ENCODE measurements at regions not wholly inside any gene's neighbourhood (a gene's known extent, or its start where the extent isn't known, plus 50 kb on each side); places are given as distances from the start of the nearest gene placed in this dataset.

DNA sequence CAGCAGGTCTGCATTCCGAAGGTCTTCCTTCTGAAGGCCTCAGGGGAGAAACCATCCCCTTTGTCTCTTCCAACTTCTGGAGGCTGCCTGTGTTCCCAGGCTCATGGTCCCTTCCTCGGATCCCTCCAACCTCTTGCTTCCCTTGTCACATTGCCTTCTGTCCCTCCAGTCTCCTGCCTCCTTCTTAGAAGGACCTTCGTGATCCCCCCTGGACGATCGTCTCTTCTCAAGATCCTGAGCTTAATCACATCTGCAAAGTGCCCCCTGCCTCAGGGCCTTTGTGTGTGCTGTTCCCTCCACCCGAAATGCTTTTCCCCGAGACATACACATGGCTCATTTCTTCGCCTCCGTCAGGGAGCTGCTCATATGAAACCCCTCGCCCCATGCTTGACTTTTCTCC lies 505.8 kb downstream of the SHQ1 start:
- Histone ChIP-seq H3K9me3 (replicated peaks) (no peaks in the 10 kb centered on the region), H3K4me3 (no peak overlapping the region), H3K36me3 (no peaks in the 10 kb centered on the region), H3K27me3 (ENCODE audit: low read depth) (no peaks in the 10 kb centered on the region), H3K27ac (replicated peaks) (no peak overlapping the region), H3K4me1 (peaks cover 30% of the 10 kb centered on the region)
- no peak for DNase-seq
- TF ChIP-seq, protein P1, sequence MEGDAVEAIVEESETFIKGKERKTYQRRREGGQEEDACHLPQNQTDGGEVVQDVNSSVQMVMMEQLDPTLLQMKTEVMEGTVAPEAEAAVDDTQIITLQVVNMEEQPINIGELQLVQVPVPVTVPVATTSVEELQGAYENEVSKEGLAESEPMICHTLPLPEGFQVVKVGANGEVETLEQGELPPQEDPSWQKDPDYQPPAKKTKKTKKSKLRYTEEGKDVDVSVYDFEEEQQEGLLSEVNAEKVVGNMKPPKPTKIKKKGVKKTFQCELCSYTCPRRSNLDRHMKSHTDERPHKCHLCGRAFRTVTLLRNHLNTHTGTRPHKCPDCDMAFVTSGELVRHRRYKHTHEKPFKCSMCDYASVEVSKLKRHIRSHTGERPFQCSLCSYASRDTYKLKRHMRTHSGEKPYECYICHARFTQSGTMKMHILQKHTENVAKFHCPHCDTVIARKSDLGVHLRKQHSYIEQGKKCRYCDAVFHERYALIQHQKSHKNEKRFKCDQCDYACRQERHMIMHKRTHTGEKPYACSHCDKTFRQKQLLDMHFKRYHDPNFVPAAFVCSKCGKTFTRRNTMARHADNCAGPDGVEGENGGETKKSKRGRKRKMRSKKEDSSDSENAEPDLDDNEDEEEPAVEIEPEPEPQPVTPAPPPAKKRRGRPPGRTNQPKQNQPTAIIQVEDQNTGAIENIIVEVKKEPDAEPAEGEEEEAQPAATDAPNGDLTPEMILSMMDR (IDR thresholded peaks at IDR 0.05; ENCODE audit: borderline replicate concordance) = no peak
- intact Hi-C loops (cut with micrococcal nuclease) = no loop called here

DNA sequence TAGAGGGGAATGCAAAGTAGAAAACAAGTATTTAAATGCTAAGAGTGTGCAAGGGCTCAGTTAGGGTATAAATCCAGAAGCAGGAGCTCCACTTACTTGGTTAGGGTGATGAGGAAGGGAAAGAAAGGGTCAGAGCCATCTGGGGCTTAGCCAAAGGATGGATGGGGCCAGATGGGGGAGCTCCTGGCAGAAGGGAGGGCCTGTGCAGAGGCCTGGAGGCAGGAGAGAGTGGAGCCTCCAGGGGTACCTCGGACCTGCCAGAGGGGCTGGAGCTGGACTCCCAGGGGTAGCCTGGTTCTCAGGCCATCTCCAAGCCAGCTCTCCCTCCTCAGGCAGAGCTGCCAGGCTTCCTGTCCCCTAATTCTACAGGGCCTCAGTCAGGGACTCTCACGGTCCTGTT lies 506.3 kb downstream of the SHQ1 start:
- intact Hi-C loops (cut with micrococcal nuclease) = no loop called here
- no peak for DNase-seq
- no peaks in the 10 kb centered on the region for H3K27me3 ChIP-seq (ENCODE audit: low read depth)
- TF ChIP-seq, protein P1 (IDR thresholded peaks at IDR 0.05; ENCODE audit: borderline replicate concordance) = no peak
- H3K9me3 ChIP-seq (replicated peaks) = no peaks in the 10 kb centered on the region
- H3K4me1 ChIP-seq = peaks cover 30% of the 10 kb centered on the region
- H3K4me3 ChIP-seq = no peak overlapping the region
- H3K27ac ChIP-seq (replicated peaks) = no peak overlapping the region
- no peaks in the 10 kb centered on the region for H3K36me3 ChIP-seq

DNA sequence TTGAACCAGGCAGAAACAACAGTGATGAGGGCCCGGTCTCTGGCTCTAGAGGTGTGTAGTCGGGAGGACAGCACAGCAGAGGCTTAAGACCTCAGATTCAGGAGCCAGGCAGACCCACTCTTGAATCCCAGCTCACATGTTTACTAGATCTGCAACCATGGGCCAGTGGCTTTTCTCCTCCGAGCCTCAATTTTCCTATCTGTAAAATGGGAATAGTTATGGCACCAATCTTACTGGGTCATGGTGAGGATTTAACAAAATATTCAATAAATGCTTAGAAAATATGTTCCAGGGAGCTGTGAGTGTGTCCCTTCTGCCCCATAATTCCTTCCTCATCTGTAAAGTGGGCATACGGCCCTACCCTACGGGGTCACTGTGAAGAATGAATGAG lies 506.9 kb downstream of the SHQ1 start:
- intact Hi-C loops (cut with micrococcal nuclease) = no loop called here
- Histone ChIP-seq H3K4me1 (peaks cover 34% of the 10 kb centered on the region), H3K36me3 (no peaks in the 10 kb centered on the region), H3K4me3 (no peak overlapping the region), H3K27ac (replicated peaks) (no peak overlapping the region), H3K27me3 (ENCODE audit: low read depth) (no peaks in the 10 kb centered on the region), H3K9me3 (replicated peaks) (no peaks in the 10 kb centered on the region)
- no peak for DNase-seq
- TF ChIP-seq, protein P1 (IDR thresholded peaks at IDR 0.05; ENCODE audit: borderline replicate concordance) = no peak

DNA sequence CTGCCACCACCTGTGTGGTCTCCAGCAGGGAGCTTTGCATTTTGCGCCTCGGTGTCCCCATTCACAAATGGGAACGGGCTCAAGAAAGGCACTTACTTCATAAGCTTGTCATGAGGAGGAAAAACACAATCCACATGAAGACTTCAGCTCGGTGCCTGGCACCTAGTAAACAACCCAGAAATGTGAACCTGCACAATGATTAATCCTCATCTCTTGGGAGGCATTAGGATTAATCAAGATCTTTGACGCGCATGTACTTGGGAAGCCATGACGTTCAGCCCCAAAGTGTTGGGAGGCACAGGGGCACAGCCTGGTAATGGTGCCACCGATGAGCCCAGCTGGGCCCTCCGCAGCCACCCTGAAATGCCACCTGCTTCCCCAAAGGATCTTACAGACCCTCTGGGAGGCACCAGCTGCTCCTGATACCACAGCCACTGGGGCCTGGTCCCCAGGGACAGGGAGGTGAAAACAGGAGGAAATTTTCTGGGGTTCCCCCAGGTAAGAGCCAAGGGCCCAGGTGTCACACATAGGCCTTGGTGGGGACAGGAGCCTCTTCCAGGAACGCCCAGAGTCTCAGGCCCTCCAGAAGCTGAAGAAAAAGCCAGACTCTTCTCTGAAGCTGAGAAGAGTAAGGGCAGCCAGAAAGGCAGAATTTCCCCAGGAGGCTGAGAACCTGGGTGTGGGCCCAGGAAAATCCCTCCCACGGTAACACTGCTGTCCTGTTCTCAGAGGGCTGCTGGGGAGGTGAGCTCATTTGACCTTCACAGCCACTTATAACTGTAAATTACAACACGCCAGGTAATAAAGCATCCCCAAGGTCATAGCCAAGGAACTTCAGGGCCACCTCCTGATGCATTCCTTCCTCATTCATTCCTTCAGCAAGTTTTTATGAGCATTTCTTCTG lies 507.5 kb downstream of the SHQ1 start:
- H3K4me3 ChIP-seq = no peak overlapping the region
- H3K4me1 ChIP-seq = peaks cover 34% of the 10 kb centered on the region
- DNase-seq = no peak
- H3K36me3 ChIP-seq = no peaks in the 10 kb centered on the region
- H3K27me3 ChIP-seq (ENCODE audit: low read depth) = no peaks in the 10 kb centered on the region
- no peaks in the 10 kb centered on the region for H3K9me3 ChIP-seq (replicated peaks)
- H3K27ac ChIP-seq (replicated peaks) = no peak overlapping the region
- TF ChIP-seq, protein P1 (IDR thresholded peaks at IDR 0.05; ENCODE audit: borderline replicate concordance) = no peak
- intact Hi-C loops (cut with micrococcal nuclease) = no loop called here

DNA sequence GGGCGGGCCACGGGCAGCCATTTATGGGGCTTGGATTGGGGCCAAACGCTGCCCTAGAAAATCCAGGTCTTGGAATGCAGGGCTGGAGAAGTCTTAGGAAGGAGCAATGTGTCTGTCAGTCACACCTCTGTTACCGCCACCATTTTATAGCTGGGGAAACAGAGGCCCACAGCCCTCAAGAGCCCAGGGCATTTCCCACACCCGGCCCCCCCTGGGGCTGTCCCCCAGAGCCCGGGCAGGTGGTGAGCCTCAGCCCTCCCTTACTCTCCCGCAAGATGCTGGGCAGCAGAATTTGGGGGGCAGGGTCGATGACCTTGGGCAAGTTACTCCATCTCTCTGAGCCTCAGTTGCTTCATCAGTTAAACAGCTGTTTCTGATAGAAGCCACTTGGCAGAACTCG lies 508.2 kb downstream of the SHQ1 start:
- H3K36me3 ChIP-seq = no peaks in the 10 kb centered on the region
- H3K4me1 ChIP-seq = peaks cover 36% of the 10 kb centered on the region
- H3K4me3 ChIP-seq = no peak overlapping the region
- DNase-seq = no peak
- H3K27ac ChIP-seq (replicated peaks) = no peak overlapping the region
- intact Hi-C loops (cut with micrococcal nuclease) = no loop called here
- H3K27me3 ChIP-seq (ENCODE audit: low read depth) = no peaks in the 10 kb centered on the region
- TF ChIP-seq, protein P1 (IDR thresholded peaks at IDR 0.05; ENCODE audit: borderline replicate concordance) = no peak
- H3K9me3 ChIP-seq (replicated peaks) = no peaks in the 10 kb centered on the region
